VCaP (cell line): ENCODE measurements at regions not wholly inside any gene's neighbourhood (a gene's known extent, or its start where the extent isn't known, plus 50 kb on each side); places are given as distances from the start of the nearest gene placed in this dataset.

Experiments used
- H3K27ac ChIP-seq: fragments of 450-650 bp; 2 replicates; pipeline ENCODE4 v1.5.1; 2017
- CTCF ChIP-seq: fragments of 450-650 bp; conservative IDR thresholded peaks from 2 replicates; pipeline ENCODE4 v1.5.1; 2017; ENCODE audit warnings: mild to moderate bottlenecking, moderate library complexity

GRCh38 chr13:34414616-34415015 is 527.5 kb upstream of the NBEA start:
- no peak for TF ChIP-seq CTCF

GRCh38 chr13:34416971-34417380 is 525.1 kb upstream of the NBEA start:
- no peak overlapping the region for H3K27ac ChIP-seq

More at GRCh38 chr13:34414616-34415015, 527.5 kb upstream of the NBEA start:
- H3K27ac ChIP-seq = no peak overlapping the region

GRCh38 chr13:34417896-34418295 is 524.2 kb upstream of the NBEA start:
- H3K27ac ChIP-seq = no peak overlapping the region
- no peak for TF ChIP-seq CTCF

More at GRCh38 chr13:34416971-34417380, 525.1 kb upstream of the NBEA start:
- no peak for TF ChIP-seq CTCF

- H3K27ac ChIP-seq = no peak overlapping the region
- TF ChIP-seq CTCF = no peak
These were observed 523.0 kb upstream of the NBEA start for GRCh38 chr13:34419025-34419424.

- no peak overlapping the region for H3K27ac ChIP-seq
- TF ChIP-seq CTCF = no peak
These were observed 522.3 kb upstream of the NBEA start for GRCh38 chr13:34419755-34420154.

GRCh38 chr13:34420702-34421346 is 521.2 kb upstream of the NBEA start:
- no peak for TF ChIP-seq CTCF
- no peak overlapping the region for H3K27ac ChIP-seq

- H3K27ac ChIP-seq = no peak overlapping the region
- TF ChIP-seq CTCF = no peak
These were observed 520.7 kb upstream of the NBEA start for GRCh38 chr13:34421347-34421719.
